Activated CD4-positive, alpha-beta T cell treated with anti-CD3 and anti-CD28 coated beads, Interleukin-2, amount 10 ng/mL, durations not matched to agents 24 days and 14 days (primary cell): ENCODE measurements at regions not wholly inside any gene's neighbourhood (a gene's known extent, or its start where the extent isn't known, plus 50 kb on each side); places are given as distances from the start of the nearest gene placed in this dataset.

ENCODE experiments used
- DNase-seq: peaks from one replicate; pipeline ENCODE4 v3.0.0; 2022
- H3K27ac Mint-ChIP-seq: one replicate; pipeline ENCODE4 v1.8.0; 2022; ENCODE audit warnings: mild to moderate bottlenecking, mixed read lengths
- H3K27me3 Mint-ChIP-seq: one replicate; pipeline ENCODE4 v1.8.0; 2022; ENCODE audit warnings: mixed read lengths
- H3K36me3 Mint-ChIP-seq: one replicate; pipeline ENCODE4 v1.8.0; 2022; ENCODE audit warnings: low read depth, mild to moderate bottlenecking, mixed read lengths
- H3K4me1 Mint-ChIP-seq: one replicate; pipeline ENCODE4 v1.8.0; 2021; ENCODE audit warnings: mixed read lengths
- H3K4me3 Mint-ChIP-seq: one replicate; pipeline ENCODE4 v1.8.0; 2022; ENCODE audit warnings: mild to moderate bottlenecking, moderate library complexity, mixed read lengths
- H3K9me3 Mint-ChIP-seq: one replicate; pipeline ENCODE4 v1.8.0; 2021; ENCODE audit warnings: mixed read lengths
- intact Hi-C: fragments of 100-400 bp; cut with micrococcal nuclease; formaldehyde crosslinking; loops from one replicate; pipeline ENCODE4 v1.15.1; 2023

DNA sequence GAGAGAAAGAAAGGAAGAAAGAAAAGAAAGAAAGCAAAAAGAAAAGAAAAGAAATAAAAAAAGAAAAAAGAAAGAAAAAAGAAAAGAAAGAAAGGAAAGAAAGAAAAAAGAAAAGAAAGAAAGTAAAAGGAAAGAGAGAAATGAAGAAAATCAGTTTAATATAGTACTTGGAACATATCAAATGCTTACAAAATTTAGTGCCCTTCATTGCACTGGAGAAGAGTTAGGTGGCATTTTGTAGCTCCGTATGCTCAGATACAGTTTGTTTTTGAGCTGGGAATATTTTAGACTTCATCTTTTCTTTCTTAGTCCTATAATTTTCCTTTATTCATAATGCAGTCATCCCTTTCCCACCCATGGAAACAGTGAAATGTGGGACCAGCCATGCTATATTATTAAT lies 56.2 kb upstream of the APP start:
- no peaks in the 10 kb centered on the region for H3K9me3 Mint-ChIP-seq
- H3K27me3 Mint-ChIP-seq: no peaks in the 10 kb centered on the region
- H3K36me3 Mint-ChIP-seq: no peaks in the 10 kb centered on the region
- DNase-seq: no peak
- no peak overlapping the region for H3K4me3 Mint-ChIP-seq
- intact Hi-C loops: no loop called here
- no peaks in the 10 kb centered on the region for H3K4me1 Mint-ChIP-seq
- H3K27ac Mint-ChIP-seq: no peak overlapping the region

DNA sequence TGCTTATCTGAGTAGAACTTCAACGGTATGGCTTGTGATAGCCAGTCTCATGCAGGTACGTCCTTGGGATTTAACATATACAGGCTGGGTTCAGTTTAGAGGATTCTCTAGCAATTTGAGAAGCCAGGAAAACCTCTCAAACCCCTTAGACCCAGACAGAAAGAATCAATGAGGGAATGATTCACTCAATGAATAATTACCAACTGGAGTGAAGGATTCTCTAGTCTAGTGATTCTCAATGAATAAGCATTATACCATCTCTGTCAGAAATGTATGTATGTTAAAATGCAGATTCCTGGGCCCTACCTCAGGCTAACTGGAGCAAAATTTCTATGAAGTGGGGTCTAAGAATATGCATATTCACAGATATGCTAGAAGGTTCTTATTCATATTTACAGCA lies 54.5 kb upstream of the APP start:
- H3K4me3 Mint-ChIP-seq: no peak overlapping the region
- H3K27me3 Mint-ChIP-seq: no peaks in the 10 kb centered on the region
- no peak overlapping the region for H3K27ac Mint-ChIP-seq
- intact Hi-C loops: no loop called here
- no peaks in the 10 kb centered on the region for H3K9me3 Mint-ChIP-seq
- H3K4me1 Mint-ChIP-seq: no peaks in the 10 kb centered on the region
- DNase-seq: no peak
- H3K36me3 Mint-ChIP-seq: no peaks in the 10 kb centered on the region

DNA sequence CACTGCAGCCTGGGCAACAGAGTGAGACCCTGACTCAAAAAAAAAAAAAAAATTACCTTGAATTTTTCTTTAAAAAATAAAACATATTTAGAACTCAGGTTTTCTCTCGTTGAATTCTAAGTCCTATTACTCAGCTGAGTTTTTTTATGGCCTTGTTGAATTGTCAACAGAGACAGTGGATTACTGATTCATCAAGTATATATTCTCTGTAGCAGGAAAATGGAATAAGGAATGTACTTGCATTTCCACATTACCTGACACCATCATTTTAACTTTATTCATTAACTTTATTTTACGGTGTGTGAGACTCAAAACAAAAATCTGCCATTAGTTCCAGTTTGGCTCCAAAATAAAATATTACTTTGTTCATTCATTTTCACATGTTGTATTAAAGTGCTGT lies 53.8 kb upstream of the APP start:
- Mint-ChIP-seq H3K36me3 (no peaks in the 10 kb centered on the region), H3K27me3 (no peaks in the 10 kb centered on the region), H3K4me1 (no peaks in the 10 kb centered on the region), H3K27ac (no peak overlapping the region), H3K4me3 (no peak overlapping the region), H3K9me3 (no peaks in the 10 kb centered on the region)
- DNase-seq: no peak
- intact Hi-C loops: no loop called here
